Endothelial cell of umbilical vein (primary cell): ENCODE measurements at regions not wholly inside any gene's neighbourhood (a gene's known extent, or its start where the extent isn't known, plus 50 kb on each side); places are given as distances from the start of the nearest gene placed in this dataset.

Experiments used
- BruUV-seq: library from RNA; stranded (reverse); fragments of 400-500 nt; replicated peaks from 2 replicates; lab custom pipeline; 2021; lab: Mats Ljungman, UMichigan
- CTCF ChIA-PET: fragments of 300-600, 350-600 bp; sonication (Branson Sonifier 250); formaldehyde crosslinking; loops from one replicate; lab custom pipeline; 2021; ENCODE audit warnings: antibody characterized with exemption, inconsistent platforms; lab: Charles Lee
- POLR2A ChIA-PET: fragments of 300-600, 350-600 bp; sonication (Branson Sonifier 250); formaldehyde crosslinking; loops from one replicate; lab custom pipeline; 2021; ENCODE audit warnings: antibody characterized with exemption, inconsistent platforms; lab: Charles Lee
- DNase-seq: peaks from one replicate; pipeline ENCODE4 v3.0.0-alpha.2; 2011; ENCODE audit warnings: low read depth, low spot score
- FAIRE-seq: peaks from 2 replicates; lab custom pipeline; 2011; peaks lifted over from hg19 to GRCh38; lab: Jason Lieb, UNC
- H2AFZ ChIP-seq: 2 replicates; pipeline ENCODE4 v1.6.0; 2012; ENCODE audit warnings: low read depth, low read length, control low read depth, inconsistent platforms
- H3K27ac ChIP-seq: 2 replicates; pipeline ENCODE4 v1.5.1; 2011; ENCODE audit warnings: low read depth, mild to moderate bottlenecking, control low read depth, low read length, moderate library complexity; ENCODE audit not compliant: insufficient read depth
- H3K27me3 ChIP-seq, 2 experiments: 2 replicates each; pipeline versions ENCODE4 v1.6.0 to v1.6.1; 2011; ENCODE audit warnings: low read length in 2 of 2, mixed read lengths in 1 of 2; ENCODE audit not compliant: control insufficient read depth in 2 of 2, insufficient read depth in 2 of 2
- H3K36me3 ChIP-seq, 2 experiments: 2 replicates in 1 of 2; 3 replicates in 1 of 2; pipeline ENCODE4 v1.5.1; 2011; ENCODE audit warnings: low read length in 2 of 2, mild to moderate bottlenecking in 1 of 2, moderate library complexity in 1 of 2; ENCODE audit not compliant: control insufficient read depth in 2 of 2, insufficient read depth in 2 of 2; ENCODE audit errors: extremely low read depth in 1 of 2
- H3K4me1 ChIP-seq: 3 replicates; pipeline ENCODE4 v1.5.1; 2011; ENCODE audit warnings: mild to moderate bottlenecking, low read length; ENCODE audit not compliant: control insufficient read depth, insufficient read depth; ENCODE audit errors: extremely low read depth
- H3K4me2 ChIP-seq: 2 replicates; pipeline ENCODE4 v1.6.1; 2011; ENCODE audit warnings: low read length, control low read depth, mixed read lengths; ENCODE audit not compliant: insufficient read depth
- H3K4me3 ChIP-seq, 3 experiments: fragments of 200-600 bp in 1 of 3; sonication (generic), shearing (Covaris generic) in 1 of 3; replicated peaks in 1 of 3; 2 replicates each; pipeline ENCODE4 v1.5.1; 2011 to 2016; ENCODE audit warnings: control low read depth in 3 of 3, low read length in 3 of 3, mild to moderate bottlenecking in 2 of 3, inconsistent platforms in 1 of 3, low read depth in 1 of 3, moderate library complexity in 1 of 3; ENCODE audit not compliant: insufficient read depth in 1 of 3
- H3K79me2 ChIP-seq: 2 replicates; pipeline ENCODE4 v1.6.0; 2012; ENCODE audit warnings: low read length, inconsistent platforms; ENCODE audit not compliant: control insufficient read depth, insufficient read depth
- H3K9ac ChIP-seq: replicated peaks from 2 replicates; pipeline ENCODE3; 2011; ENCODE audit warnings: low read length, control low read depth; ENCODE audit not compliant: insufficient read depth; ENCODE audit errors: extremely low read depth
- H3K9me1 ChIP-seq: replicated peaks from 3 replicates; pipeline ENCODE4 v1.6.0; 2011; ENCODE audit warnings: mild to moderate bottlenecking, low read length; ENCODE audit not compliant: control insufficient read depth, insufficient read depth; ENCODE audit errors: extremely low read depth
- H3K9me3 ChIP-seq: replicated peaks from 2 replicates; pipeline ENCODE4 v1.5.1; 2012; ENCODE audit warnings: low read length, inconsistent platforms; ENCODE audit not compliant: control insufficient read depth, insufficient read depth
- H4K20me1 ChIP-seq: replicated peaks from 2 replicates; pipeline ENCODE3; 2011; ENCODE audit warnings: mild to moderate bottlenecking, low read length; ENCODE audit not compliant: control insufficient read depth, insufficient read depth; ENCODE audit errors: extremely low read depth
- CTCF ChIP-seq, 2 donors: IDR thresholded peaks; 1 replicate in 1 of 2; 2 replicates in 1 of 2; pipeline ENCODE4 v1.5.1; 2011; ENCODE audit warnings: low read length in 2 of 2, mild to moderate bottlenecking in 2 of 2, moderate library complexity in 2 of 2, control low read depth in 1 of 2, inconsistent platforms in 1 of 2, low read depth in 1 of 2; ENCODE audit not compliant: insufficient read depth in 1 of 2; ENCODE audit errors: extremely low read depth in 1 of 2
- EZH2 ChIP-seq: IDR thresholded peaks from 2 replicates; pipeline ENCODE4 v1.6.1; 2012; ENCODE audit warnings: borderline replicate concordance, low read depth, mild to moderate bottlenecking, moderate library complexity, low read length, inconsistent platforms; ENCODE audit not compliant: severe bottlenecking
- FOS ChIP-seq: IDR thresholded peaks from 2 replicates; pipeline ENCODE4 v1.6.1; 2011; ENCODE audit warnings: mild to moderate bottlenecking, low read length, moderate library complexity, borderline replicate concordance; ENCODE audit not compliant: insufficient read depth
- GATA2 ChIP-seq: IDR thresholded peaks from 2 replicates; pipeline ENCODE4 v1.7.0; 2011; ENCODE audit warnings: low read depth, mild to moderate bottlenecking, moderate library complexity, mixed read lengths, low read length; ENCODE audit not compliant: insufficient read length, insufficient read depth
- JUN ChIP-seq: IDR thresholded peaks from 2 replicates; pipeline ENCODE4 v1.6.1; 2011; ENCODE audit warnings: borderline replicate concordance, low read depth; ENCODE audit not compliant: insufficient read length, insufficient read depth
- MAX ChIP-seq: IDR thresholded peaks from 2 replicates; pipeline ENCODE4 v1.6.1; 2011; ENCODE audit not compliant: insufficient read depth, insufficient read length
- MYC ChIP-seq: IDR thresholded peaks from one replicate; pipeline ENCODE4 v1.6.1; 2011; ENCODE audit warnings: mild to moderate bottlenecking, low read depth, low read length
- POLR2A ChIP-seq: IDR thresholded peaks from 2 replicates; pipeline ENCODE4 v1.6.1; 2012; ENCODE audit warnings: low read depth, mild to moderate bottlenecking, control low read depth, low read length
- POLR2AphosphoS5 ChIP-seq: IDR thresholded peaks from 2 replicates; pipeline ENCODE4 v1.6.1; 2012; ENCODE audit warnings: low read depth, mild to moderate bottlenecking, control low read depth, low read length, moderate library complexity; ENCODE audit not compliant: insufficient read depth
- dilution Hi-C: fragments of 300-500 bp; cut with MboI; formaldehyde crosslinking; loops from one replicate; pipeline ENCODE4 v1.15.0; 2019; ENCODE audit warnings: low sequenced_read_pairs; ENCODE audit not compliant: extremely low pct_ligation_motif_present
- intact Hi-C: fragments of 100-400 bp; cut with micrococcal nuclease; formaldehyde crosslinking; loops from one replicate; pipeline ENCODE4 v1.10.0; 2022

- no peaks in the 10 kb centered on the region for H3K79me2 ChIP-seq
- FAIRE-seq (no peak), DNase-seq (no peak)
- ChIA-PET POLR2A (no interaction called here), CTCF (no interaction called here)
- no peaks in the 10 kb centered on the region for H4K20me1 ChIP-seq
- H3K9ac ChIP-seq: no peak overlapping the region
- H3K4me3 ChIP-seq: no peak overlapping the region
- intact Hi-C loops: no loop called here
- TF ChIP-seq POLR2AphosphoS5 (no peak), FOS (no peak), JUN (no peak), CTCF (IDR thresholded peaks at IDR 0.05; ENCODE audit: extremely low read depth in 1 of 2, insufficient read depth in 1 of 2, low read depth in 1 of 2, low read length in 2 of 2) (no peak), GATA2 (no peak), MAX (no peak), EZH2 (no peak), POLR2A (no peak), MYC (no peak)
- H3K9me3 ChIP-seq: no peaks in the 10 kb centered on the region
- H3K4me2 ChIP-seq: no peak overlapping the region
- no peaks in the 10 kb centered on the region for H3K9me1 ChIP-seq
- no peak overlapping the region for H2AFZ ChIP-seq
- peaks cover 0 to 20% of the 10 kb centered on the region in 2 experiments for H3K36me3 ChIP-seq
- no peaks in the 10 kb centered on the region for H3K27me3 ChIP-seq
- no TSS peak for BruUV-seq
- no peak overlapping the region for H3K27ac ChIP-seq
- dilution Hi-C loops: no loop called here
- peaks cover 27% of the 10 kb centered on the region for H3K4me1 ChIP-seq
Measured at GRCh38 chr2:215754546-215754945, 258.8 kb downstream of the MREG start.
